ENCODE measurements at regions not wholly inside any gene's neighbourhood (a gene's known extent, or its start where the extent isn't known, plus 50 kb on each side); places are given as distances from the start of the nearest gene placed in this dataset.

DNA sequence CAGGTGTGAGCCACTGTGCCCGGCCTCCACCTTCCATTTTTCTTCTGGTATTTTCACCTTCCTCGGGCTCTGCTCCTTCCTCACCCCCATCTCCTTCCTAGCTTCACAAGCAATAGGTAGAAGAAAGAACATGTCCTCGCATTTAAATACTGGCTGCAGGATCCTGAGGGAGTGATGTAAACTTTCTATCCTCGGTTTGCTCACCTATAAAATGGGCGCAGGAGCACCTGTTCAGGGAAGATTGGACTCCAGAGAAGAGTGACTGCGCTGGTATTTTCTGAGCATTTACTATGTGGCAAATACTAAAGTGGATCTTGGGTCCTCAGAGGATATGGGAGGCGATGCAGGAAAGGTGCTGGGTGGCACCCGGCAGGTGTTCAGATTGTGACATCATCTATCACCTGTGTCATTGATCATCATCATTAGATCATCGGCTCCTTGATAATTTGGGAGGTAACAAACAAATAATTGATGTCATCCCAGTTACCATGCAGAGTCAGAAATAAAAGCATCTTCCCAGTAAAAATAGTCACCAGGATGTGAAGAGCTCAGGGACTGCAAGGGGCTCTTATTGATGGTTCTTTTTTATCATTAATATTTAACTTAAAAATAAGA lies 72.8 kb downstream of the FOXL1 start:
- no peak overlapping the region for H3K4me3 ChIP-seq (ENCODE audit: control insufficient read depth in 1 of 2, extremely low read depth in 1 of 2, low read length in 1 of 2)
- H3K36me3 ChIP-seq (ENCODE audit: control insufficient read depth in 2 of 2, extremely low read depth in 1 of 2, insufficient read depth in 1 of 2, low read length in 1 of 2), result no peaks in the 10 kb centered on the region
- H3K36me3 Mint-ChIP-seq, result no peaks in the 10 kb centered on the region
- 90% methylated on average over 2 of the region's 9 CpGs for WGBS (ENCODE audit: insufficient coverage)
- no peak overlapping the region for H3K27ac Mint-ChIP-seq
- DNase-seq, result no peak
- CTCF ChIA-PET, result no interaction called here
- H3K27ac ChIP-seq (ENCODE audit: low read length), result no peak overlapping the region
- no peak for ATAC-seq (replicated peaks in 1 of 4)
- H3K9me3 ChIP-seq, result no peaks in the 10 kb centered on the region
- H3K27me3 ChIP-seq (replicated peaks in 1 of 2; ENCODE audit: control insufficient read depth in 2 of 2, extremely low read depth in 1 of 2, insufficient read depth in 2 of 2, low read length in 1 of 2), result peaks cover 0 to 2% of the 10 kb centered on the region in 2 experiments
- H3K27me3 Mint-ChIP-seq, result peaks cover under 1 to 5% of the 10 kb centered on the region in 2 donors
- POLR2A ChIA-PET, result no interaction called here
- no peak overlapping the region for H3K4me3 Mint-ChIP-seq
- H3K4me1 ChIP-seq (ENCODE audit: control insufficient read depth in 1 of 2, extremely low read depth in 1 of 2, insufficient read depth in 2 of 2, low read length in 2 of 2), result no peaks in the 10 kb centered on the region
- peaks cover 0 to 13% (median 3%) of the 10 kb centered on the region in 3 donors for H3K9me3 Mint-ChIP-seq
- H3K4me1 Mint-ChIP-seq, result no peaks in the 10 kb centered on the region

DNA sequence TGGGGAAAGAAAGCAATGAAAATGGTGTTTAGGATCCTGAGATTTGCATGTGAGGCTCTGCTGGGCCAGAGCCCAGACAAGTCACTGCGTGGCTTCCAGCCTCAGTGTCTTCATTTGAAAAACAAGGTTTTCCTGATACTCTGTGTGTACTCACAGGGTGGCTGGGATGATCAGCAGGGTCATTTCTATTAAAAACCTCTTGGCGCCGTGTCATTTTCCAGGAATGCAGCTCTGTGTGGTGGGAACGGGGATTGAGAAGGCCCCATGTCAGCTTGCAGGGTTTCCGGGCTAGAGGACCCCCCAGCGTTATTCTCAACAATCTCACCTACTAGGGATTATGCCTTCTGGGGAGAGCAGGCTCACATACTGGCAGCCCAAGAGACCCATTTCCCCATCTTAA lies 73.5 kb downstream of the FOXL1 start:
- H3K27ac Mint-ChIP-seq, result no peak overlapping the region
- H3K9me3 Mint-ChIP-seq, result peaks cover 0 to 13% (median 3%) of the 10 kb centered on the region in 3 donors
- no peak overlapping the region for H3K27ac ChIP-seq (ENCODE audit: low read length)
- H3K4me3 Mint-ChIP-seq, result no peak overlapping the region
- peaks cover 4 to 5% of the 10 kb centered on the region in 2 donors for H3K27me3 Mint-ChIP-seq
- no peaks in the 10 kb centered on the region for H3K4me1 Mint-ChIP-seq
- DNase-seq (no peak), ATAC-seq (replicated peaks in 1 of 4) (no peak)
- CTCF ChIA-PET, result no interaction called here
- no peaks in the 10 kb centered on the region for H3K36me3 ChIP-seq (ENCODE audit: control insufficient read depth in 2 of 2, extremely low read depth in 1 of 2, insufficient read depth in 1 of 2, low read length in 1 of 2)
- POLR2A ChIA-PET, result no interaction called here
- H3K4me1 ChIP-seq (ENCODE audit: control insufficient read depth in 1 of 2, extremely low read depth in 1 of 2, insufficient read depth in 2 of 2, low read length in 2 of 2), result no peaks in the 10 kb centered on the region
- H3K4me3 ChIP-seq (ENCODE audit: control insufficient read depth in 1 of 2, extremely low read depth in 1 of 2, low read length in 1 of 2), result no peak overlapping the region
- WGBS (ENCODE audit: insufficient coverage), result 83% methylated on average over 1 of the region's 6 CpGs
- H3K36me3 Mint-ChIP-seq, result no peaks in the 10 kb centered on the region
- H3K9me3 ChIP-seq, result no peaks in the 10 kb centered on the region
- H3K27me3 ChIP-seq (replicated peaks in 1 of 2; ENCODE audit: control insufficient read depth in 2 of 2, extremely low read depth in 1 of 2, insufficient read depth in 2 of 2, low read length in 1 of 2), result peaks cover 0 to 2% of the 10 kb centered on the region in 2 experiments

DNA sequence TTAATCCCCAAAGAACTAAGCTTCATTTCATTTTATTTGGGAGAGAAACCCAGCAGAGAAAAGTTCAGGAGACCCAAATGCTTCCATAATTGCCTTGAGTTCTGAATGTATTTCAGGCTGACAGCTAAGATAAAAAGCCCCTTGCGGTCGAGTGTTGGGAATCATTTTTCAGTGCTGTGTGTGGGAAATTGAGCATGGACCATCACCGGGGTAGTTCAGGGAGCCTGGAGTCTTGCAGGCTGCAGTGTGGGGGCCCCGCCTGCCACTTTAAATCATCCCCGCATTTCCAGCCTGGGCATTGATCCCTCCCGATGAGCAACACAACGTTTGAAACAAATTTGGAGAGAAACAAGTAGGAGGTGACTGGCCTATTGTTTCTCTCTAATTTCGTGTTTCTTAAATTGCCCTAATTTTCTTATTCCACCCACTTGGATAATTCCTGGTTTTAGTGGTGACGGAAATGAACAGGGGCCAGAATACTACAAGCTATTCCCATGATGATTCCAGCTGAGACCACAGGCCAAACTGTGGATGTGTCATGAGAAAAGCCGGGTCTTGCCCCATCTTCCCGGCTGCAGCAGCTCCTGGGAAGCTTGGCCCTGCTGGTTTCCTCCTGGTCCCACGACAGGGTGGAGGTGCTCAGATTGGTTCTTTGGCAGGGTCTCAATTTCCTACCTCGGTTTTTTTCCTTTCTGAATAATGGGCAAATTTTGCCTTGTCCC lies 75.1 kb downstream of the FOXL1 start:
- no peaks in the 10 kb centered on the region for H3K4me1 ChIP-seq (ENCODE audit: control insufficient read depth in 1 of 2, extremely low read depth in 1 of 2, insufficient read depth in 2 of 2, low read length in 2 of 2)
- Mint-ChIP-seq H3K36me3 (no peaks in the 10 kb centered on the region), H3K27me3 (peaks cover 7 to 9% of the 10 kb centered on the region in 2 donors), H3K4me3 (no peak overlapping the region), H3K4me1 (no peaks in the 10 kb centered on the region), H3K27ac (no peak overlapping the region), H3K9me3 (no peaks in the 10 kb centered on the region)
- H3K4me3 ChIP-seq (ENCODE audit: control insufficient read depth in 1 of 2, extremely low read depth in 1 of 2, low read length in 1 of 2), result no peak overlapping the region
- CTCF ChIA-PET, result no interaction called here
- no peaks in the 10 kb centered on the region for H3K9me3 ChIP-seq
- POLR2A ChIA-PET, result no interaction called here
- no peak for DNase-seq
- H3K27me3 ChIP-seq (replicated peaks in 1 of 2; ENCODE audit: control insufficient read depth in 2 of 2, extremely low read depth in 1 of 2, insufficient read depth in 2 of 2, low read length in 1 of 2), result peaks cover 0 to 8% of the 10 kb centered on the region in 2 experiments
- WGBS (ENCODE audit: insufficient coverage), result 77% methylated on average over 3 of the region's 13 CpGs
- no peaks in the 10 kb centered on the region for H3K36me3 ChIP-seq (ENCODE audit: control insufficient read depth in 2 of 2, extremely low read depth in 1 of 2, insufficient read depth in 1 of 2, low read length in 1 of 2)
- ATAC-seq (replicated peaks in 1 of 4), result no peak
- H3K27ac ChIP-seq (ENCODE audit: low read length), result no peak overlapping the region

DNA sequence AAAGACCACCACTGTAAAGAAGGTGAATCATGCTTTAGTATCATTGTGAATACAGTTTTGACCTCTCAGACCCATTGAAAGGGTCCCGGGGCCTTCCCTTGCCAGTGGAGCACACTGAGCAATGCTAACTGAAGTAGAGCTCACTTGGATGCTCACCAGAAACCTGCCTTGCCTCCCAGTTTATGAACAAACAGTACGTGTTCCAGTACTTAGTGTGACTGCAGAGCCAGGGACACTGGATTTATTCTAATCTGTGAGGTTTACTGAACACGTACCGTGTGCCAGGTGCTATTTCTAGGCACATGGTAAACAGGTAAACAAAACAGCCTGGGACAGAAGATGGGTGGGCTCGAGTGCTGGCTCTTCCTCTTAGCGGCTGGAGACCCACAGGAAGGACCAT lies 79.6 kb downstream of the FOXL1 start:
- H3K27ac Mint-ChIP-seq, result no peak overlapping the region
- H3K36me3 ChIP-seq (ENCODE audit: control insufficient read depth in 2 of 2, extremely low read depth in 1 of 2, insufficient read depth in 1 of 2, low read length in 1 of 2), result no peaks in the 10 kb centered on the region
- no peak overlapping the region for H3K4me3 ChIP-seq (ENCODE audit: control insufficient read depth in 1 of 2, extremely low read depth in 1 of 2, low read length in 1 of 2)
- ATAC-seq (replicated peaks in 1 of 4) (no peak), DNase-seq (no peak)
- WGBS (ENCODE audit: insufficient coverage), result 86% methylated on average over 4 of the region's 6 CpGs
- H3K36me3 Mint-ChIP-seq, result no peaks in the 10 kb centered on the region
- no peaks in the 10 kb centered on the region for H3K4me1 Mint-ChIP-seq
- H3K27ac ChIP-seq (ENCODE audit: low read length), result no peak overlapping the region
- CTCF ChIA-PET, result no interaction called here
- POLR2A ChIA-PET, result no interaction called here
- no peaks in the 10 kb centered on the region for H3K9me3 ChIP-seq
- no peak overlapping the region for H3K4me3 Mint-ChIP-seq
- peaks cover 0 to 10% of the 10 kb centered on the region in 2 experiments for H3K27me3 ChIP-seq (replicated peaks in 1 of 2; ENCODE audit: control insufficient read depth in 2 of 2, extremely low read depth in 1 of 2, insufficient read depth in 2 of 2, low read length in 1 of 2)
- peaks cover 0 to 9% (median 0%) of the 10 kb centered on the region in 3 donors for H3K9me3 Mint-ChIP-seq
- peaks cover 13 to 15% of the 10 kb centered on the region in 2 donors for H3K27me3 Mint-ChIP-seq
- H3K4me1 ChIP-seq (ENCODE audit: control insufficient read depth in 1 of 2, extremely low read depth in 1 of 2, insufficient read depth in 2 of 2, low read length in 2 of 2), result no peaks in the 10 kb centered on the region

DNA sequence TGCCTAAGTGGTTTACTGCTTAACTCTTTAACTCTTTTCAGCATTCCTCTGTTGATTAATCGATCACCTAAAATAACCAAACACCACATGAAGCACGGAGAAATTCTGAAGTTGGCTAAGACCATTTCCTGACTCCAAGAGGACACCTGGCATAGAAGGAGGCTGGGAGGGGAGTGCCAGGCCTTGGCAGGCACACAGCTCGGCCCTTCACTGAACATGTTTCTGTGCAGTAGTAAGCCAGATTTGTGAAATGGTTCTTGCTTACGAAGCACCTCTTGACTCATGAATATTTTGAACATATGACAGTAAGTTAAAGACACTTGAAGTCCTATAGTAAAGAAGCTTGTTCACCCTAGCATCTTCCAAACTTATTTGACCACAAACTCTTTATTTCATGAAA lies 82.3 kb downstream of the FOXL1 start:
- H3K36me3 ChIP-seq (ENCODE audit: control insufficient read depth in 2 of 2, extremely low read depth in 1 of 2, insufficient read depth in 1 of 2, low read length in 1 of 2), result no peaks in the 10 kb centered on the region
- no peaks in the 10 kb centered on the region for H3K9me3 ChIP-seq
- Mint-ChIP-seq H3K27ac (no peak overlapping the region), H3K27me3 (peaks cover 15% of the 10 kb centered on the region in 2 donors), H3K4me3 (no peak overlapping the region), H3K9me3 (peaks cover 0 to 9% (median 0%) of the 10 kb centered on the region in 3 donors), H3K4me1 (peaks cover 6 to 11% (median 6%) of the 10 kb centered on the region in 3 donors), H3K36me3 (no peaks in the 10 kb centered on the region)
- no peak for DNase-seq
- H3K27me3 ChIP-seq (replicated peaks in 1 of 2; ENCODE audit: control insufficient read depth in 2 of 2, extremely low read depth in 1 of 2, insufficient read depth in 2 of 2, low read length in 1 of 2), result peaks cover 0 to 8% of the 10 kb centered on the region in 2 experiments
- H3K4me3 ChIP-seq (ENCODE audit: control insufficient read depth in 1 of 2, extremely low read depth in 1 of 2, low read length in 1 of 2), result no peak overlapping the region
- ChIA-PET CTCF (no interaction called here), POLR2A (no interaction called here)
- 100% methylated on average over 1 of the region's 4 CpGs for WGBS (ENCODE audit: insufficient coverage)
- no peak overlapping the region for H3K27ac ChIP-seq (ENCODE audit: low read length)
- peaks cover 0 to 13% of the 10 kb centered on the region in 2 experiments for H3K4me1 ChIP-seq (ENCODE audit: control insufficient read depth in 1 of 2, extremely low read depth in 1 of 2, insufficient read depth in 2 of 2, low read length in 2 of 2)
- no peak for ATAC-seq (replicated peaks in 1 of 4)

DNA sequence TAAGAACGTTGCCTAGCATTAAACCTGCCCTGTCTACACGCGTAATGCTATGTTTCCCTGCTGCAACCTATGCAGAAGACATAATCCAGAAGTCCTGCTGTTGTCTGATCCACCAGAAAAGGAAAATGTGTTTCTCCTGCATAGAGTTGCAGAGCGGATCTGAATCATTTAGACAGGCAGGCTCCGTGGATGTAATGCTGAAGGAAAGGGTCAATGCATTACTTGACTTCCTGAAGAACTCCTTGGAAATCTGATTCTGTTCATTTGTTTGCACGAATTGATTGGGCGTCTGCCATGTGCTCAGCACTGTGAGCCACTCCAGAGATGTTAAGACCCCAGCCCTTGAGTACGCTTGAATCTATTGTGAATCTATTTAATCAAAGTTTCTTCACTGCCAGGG lies 83.4 kb downstream of the FOXL1 start:
- Histone ChIP-seq H3K36me3 (ENCODE audit: control insufficient read depth in 2 of 2, extremely low read depth in 1 of 2, insufficient read depth in 1 of 2, low read length in 1 of 2) (no peaks in the 10 kb centered on the region), H3K27ac (ENCODE audit: low read length) (no peak overlapping the region), H3K4me3 (ENCODE audit: control insufficient read depth in 1 of 2, extremely low read depth in 1 of 2, low read length in 1 of 2) (no peak overlapping the region), H3K4me1 (ENCODE audit: control insufficient read depth in 1 of 2, extremely low read depth in 1 of 2, insufficient read depth in 2 of 2, low read length in 2 of 2) (peaks cover 0 to 13% of the 10 kb centered on the region in 2 experiments), H3K9me3 (no peaks in the 10 kb centered on the region), H3K27me3 (replicated peaks in 1 of 2; ENCODE audit: control insufficient read depth in 2 of 2, extremely low read depth in 1 of 2, insufficient read depth in 2 of 2, low read length in 1 of 2) (peaks cover 0 to 8% of the 10 kb centered on the region in 2 experiments)
- no peak for DNase-seq
- H3K27me3 Mint-ChIP-seq, result peaks cover 15 to 19% of the 10 kb centered on the region in 2 donors
- H3K27ac Mint-ChIP-seq, result no peak overlapping the region
- peaks cover 0 to 9% (median 0%) of the 10 kb centered on the region in 3 donors for H3K9me3 Mint-ChIP-seq
- ChIA-PET CTCF (no interaction called here), POLR2A (no interaction called here)
- no peaks in the 10 kb centered on the region for H3K36me3 Mint-ChIP-seq
- H3K4me1 Mint-ChIP-seq, result peaks cover 6 to 11% (median 6%) of the 10 kb centered on the region in 3 donors
- H3K4me3 Mint-ChIP-seq, result no peak overlapping the region
- no peak for ATAC-seq (replicated peaks in 1 of 4)
- 71% methylated on average over 5 of the region's 8 CpGs for WGBS (ENCODE audit: insufficient coverage)

Data from T-cell (primary cell).